ENCODE measurements at regions not wholly inside any gene's neighbourhood (a gene's known extent, or its start where the extent isn't known, plus 50 kb on each side); places are given as distances from the start of the nearest gene placed in this dataset.
"Not testable (repeated sequence)": the region's sequence is repeated elsewhere in the genome, so short reads cannot be mapped to it uniquely, and the experiment has no call there.

GRCh38 chr12:17097674-17098073, 491.7 kb upstream of the LMO3 start:
- in situ Hi-C loops (cut with HindIII; ENCODE audit: low pct_unique_long_range_greater_than_20kb, low sequenced_read_pairs) = no loop called here
- DNase-seq (ENCODE audit: low read depth, low spot score) = no peak

GRCh38 chr12:17084831-17085230, 478.9 kb upstream of the LMO3 start:
- no peak for DNase-seq (ENCODE audit: low read depth, low spot score)
- in situ Hi-C loops (cut with HindIII; ENCODE audit: low pct_unique_long_range_greater_than_20kb, low sequenced_read_pairs) = no loop called here

DNA sequence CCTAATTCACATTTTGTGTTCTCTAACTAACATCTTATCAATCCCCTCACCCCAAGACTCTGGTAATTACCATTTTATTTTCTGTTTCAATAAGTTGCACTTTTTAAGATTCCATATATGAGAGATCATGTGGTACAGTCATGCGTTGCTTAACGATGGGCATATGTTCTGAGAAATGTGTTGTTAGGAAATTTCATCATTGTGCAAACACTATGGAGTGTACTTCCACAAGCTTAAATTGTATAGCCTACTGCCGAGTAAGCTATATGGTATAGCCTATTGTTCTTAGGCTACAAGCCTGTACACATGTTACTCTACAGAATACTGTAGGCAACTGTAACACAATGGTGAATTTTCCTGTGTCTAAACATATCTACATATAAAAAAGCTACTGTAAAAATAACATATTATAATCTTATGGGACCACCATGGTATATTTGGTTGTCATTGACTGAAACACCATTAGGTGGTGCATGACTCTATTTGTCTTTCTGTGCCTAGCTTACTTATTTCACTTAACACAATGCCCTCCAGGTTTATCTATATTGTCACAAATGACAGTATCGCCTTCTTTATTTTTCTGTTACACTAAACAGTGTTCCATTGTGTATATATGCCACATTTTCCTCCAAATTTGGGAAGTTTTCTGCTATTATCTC, 473.4 kb upstream of the LMO3 start:
- peak; percentile 21 for DNase-seq (ENCODE audit: low read depth, low spot score)
- in situ Hi-C loops (cut with HindIII; ENCODE audit: low pct_unique_long_range_greater_than_20kb, low sequenced_read_pairs) = no loop called here

GRCh38 chr12:17077594-17077993, 471.6 kb upstream of the LMO3 start:
- in situ Hi-C loops (cut with HindIII; ENCODE audit: low pct_unique_long_range_greater_than_20kb, low sequenced_read_pairs) = no loop called here
- no peak for DNase-seq (ENCODE audit: low read depth, low spot score)

DNA sequence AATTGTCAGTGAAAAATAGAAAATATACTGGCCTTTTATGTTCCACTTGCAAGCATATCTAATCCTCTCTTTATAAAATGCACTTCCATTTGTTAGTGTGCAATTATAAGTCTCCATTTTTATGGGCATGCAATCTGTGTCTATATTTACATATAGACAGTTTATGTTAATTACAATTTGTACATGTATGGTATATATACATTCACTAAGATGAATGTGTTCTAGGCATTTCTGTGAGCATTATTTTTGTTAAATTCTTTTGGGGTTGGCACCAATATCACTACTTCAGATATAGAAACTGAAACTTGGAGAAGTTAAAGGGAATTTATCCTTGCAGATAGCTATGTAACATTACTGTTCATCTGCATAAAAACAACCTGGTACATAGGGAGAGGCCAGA, 470.8 kb upstream of the LMO3 start:
- no peak for DNase-seq (ENCODE audit: low read depth, low spot score)
- in situ Hi-C loops (cut with HindIII; ENCODE audit: low pct_unique_long_range_greater_than_20kb, low sequenced_read_pairs) = no loop called here

DNA sequence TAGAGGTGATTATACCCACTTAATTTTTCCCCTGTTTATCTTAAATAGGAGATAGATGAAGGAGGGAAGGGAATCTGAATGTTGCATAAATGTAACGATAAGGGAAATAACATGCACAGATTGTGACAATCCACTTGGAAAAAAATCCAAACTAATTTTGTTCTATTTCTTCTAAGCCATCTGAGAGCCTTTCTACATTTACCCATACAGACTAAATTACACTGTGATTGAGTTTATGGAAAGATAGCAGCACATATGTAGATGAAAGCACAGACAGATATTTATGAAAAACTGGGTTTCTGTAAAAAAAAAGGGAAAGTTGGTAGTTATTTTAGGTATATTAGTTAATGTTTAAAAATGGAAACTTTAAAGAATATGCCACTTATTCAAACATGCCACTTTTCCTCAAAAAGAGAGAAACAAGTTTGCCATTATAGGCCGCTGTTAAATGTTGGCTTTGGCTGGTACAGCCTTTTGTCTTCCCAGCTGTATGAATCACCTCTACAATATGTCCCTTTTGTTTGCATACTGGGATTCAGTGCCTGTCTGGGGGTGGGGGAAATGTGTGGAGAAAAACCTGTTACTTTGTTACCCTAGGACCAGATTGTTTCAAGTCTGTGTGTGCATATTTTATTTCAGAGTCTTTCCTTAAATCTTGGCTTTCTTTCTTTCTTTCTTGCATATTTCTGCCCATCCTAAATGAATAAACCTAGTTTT, 470.2 kb upstream of the LMO3 start:
- in situ Hi-C loops (cut with HindIII; ENCODE audit: low pct_unique_long_range_greater_than_20kb, low sequenced_read_pairs) = no loop called here
- DNase-seq (ENCODE audit: low read depth, low spot score) = no peak

- DNase-seq (ENCODE audit: low read depth, low spot score) = no peak
- in situ Hi-C loops (cut with HindIII; ENCODE audit: low pct_unique_long_range_greater_than_20kb, low sequenced_read_pairs) = no loop called here
Measured at GRCh38 chr12:17064834-17065233, 458.9 kb upstream of the LMO3 start.

DNA sequence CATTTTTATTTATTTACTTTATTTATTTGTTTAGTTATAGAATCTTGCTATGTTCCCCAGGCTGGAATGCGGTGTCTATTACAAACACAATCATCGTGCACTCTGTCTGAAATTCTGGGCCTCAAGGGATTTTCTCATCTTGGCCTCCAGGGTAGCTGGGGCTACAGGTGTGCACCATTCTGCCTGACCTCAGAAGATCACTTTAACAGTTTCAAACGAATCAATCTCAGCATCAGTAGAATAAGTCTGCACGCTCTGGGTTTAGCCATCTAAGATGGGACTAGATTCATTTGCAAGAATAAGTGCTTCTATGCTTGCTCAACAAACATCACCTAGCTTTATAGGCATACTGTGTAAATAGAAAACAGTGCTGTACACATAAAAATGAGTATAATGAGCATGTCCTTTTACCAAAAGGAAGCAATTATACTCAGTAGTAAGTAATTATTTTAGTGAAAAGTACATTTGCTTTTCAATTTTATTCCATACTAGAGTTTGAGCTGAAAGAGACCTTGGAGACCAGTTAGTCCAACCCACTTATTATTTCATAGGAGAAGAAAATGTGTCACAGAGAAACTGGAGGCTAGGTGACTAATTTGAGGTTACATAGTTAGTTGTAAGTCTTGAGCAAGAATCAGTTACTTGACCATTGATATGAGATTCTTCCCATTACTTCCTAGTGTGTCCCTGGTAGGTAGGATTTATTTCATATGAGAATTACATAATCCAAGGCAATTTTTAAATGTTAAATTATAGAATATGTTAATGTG, 456.5 kb upstream of the LMO3 start:
- in situ Hi-C loops (cut with HindIII; ENCODE audit: low pct_unique_long_range_greater_than_20kb, low sequenced_read_pairs) = no loop called here
- no peak for DNase-seq (ENCODE audit: low read depth, low spot score)

GRCh38 chr12:17060260-17060659, 454.3 kb upstream of the LMO3 start:
- in situ Hi-C loops (cut with HindIII; ENCODE audit: low pct_unique_long_range_greater_than_20kb, low sequenced_read_pairs) = no loop called here
- no peak for DNase-seq (ENCODE audit: low read depth, low spot score)

DNA sequence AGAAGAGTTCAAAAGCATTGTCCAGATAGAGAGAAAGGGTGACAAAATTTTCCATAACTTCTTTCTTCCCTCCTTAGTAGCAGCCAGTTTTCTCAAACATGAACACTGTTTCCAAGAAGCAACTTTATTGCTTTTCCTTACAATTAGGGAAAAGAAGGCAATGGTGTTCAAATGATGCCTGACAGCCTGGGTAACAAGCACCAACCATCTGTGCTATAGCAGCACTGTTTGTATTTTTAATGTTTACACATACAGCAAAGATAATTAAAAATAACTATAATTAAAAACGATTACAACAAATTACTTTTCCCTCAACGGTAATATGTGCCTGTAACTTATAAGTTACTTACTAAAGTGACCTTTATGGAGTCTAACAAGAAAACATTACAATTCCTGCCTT, 450.6 kb upstream of the LMO3 start:
- in situ Hi-C loops (cut with HindIII; ENCODE audit: low pct_unique_long_range_greater_than_20kb, low sequenced_read_pairs) = no loop called here
- DNase-seq (ENCODE audit: low read depth, low spot score) = no peak

- no peak for DNase-seq (ENCODE audit: low read depth, low spot score)
- in situ Hi-C loops (cut with HindIII; ENCODE audit: low pct_unique_long_range_greater_than_20kb, low sequenced_read_pairs) = no loop called here
Measured at GRCh38 chr12:17038923-17039322, 433.0 kb upstream of the LMO3 start.

DNA sequence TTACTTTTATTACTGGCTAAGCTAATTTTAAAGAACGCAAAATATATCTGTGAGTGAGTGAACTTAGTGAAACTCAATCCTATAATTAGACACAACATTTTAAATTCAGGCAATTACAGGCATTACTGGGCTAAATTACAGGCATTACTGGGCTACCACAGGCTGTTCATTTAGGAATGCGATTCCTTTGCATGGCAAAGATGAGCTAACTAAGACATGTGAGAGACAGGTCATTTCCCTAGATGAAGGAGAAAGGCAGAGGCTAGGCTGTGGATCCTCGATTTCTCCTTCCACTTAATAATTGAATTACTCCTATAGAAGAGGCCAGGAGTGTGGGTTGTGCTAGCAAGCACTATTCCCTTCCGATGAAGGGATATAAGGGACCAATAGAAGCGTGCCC, 429.4 kb upstream of the LMO3 start:
- in situ Hi-C loops (cut with HindIII; ENCODE audit: low pct_unique_long_range_greater_than_20kb, low sequenced_read_pairs) = no loop called here
- no peak for DNase-seq (ENCODE audit: low read depth, low spot score)

DNA sequence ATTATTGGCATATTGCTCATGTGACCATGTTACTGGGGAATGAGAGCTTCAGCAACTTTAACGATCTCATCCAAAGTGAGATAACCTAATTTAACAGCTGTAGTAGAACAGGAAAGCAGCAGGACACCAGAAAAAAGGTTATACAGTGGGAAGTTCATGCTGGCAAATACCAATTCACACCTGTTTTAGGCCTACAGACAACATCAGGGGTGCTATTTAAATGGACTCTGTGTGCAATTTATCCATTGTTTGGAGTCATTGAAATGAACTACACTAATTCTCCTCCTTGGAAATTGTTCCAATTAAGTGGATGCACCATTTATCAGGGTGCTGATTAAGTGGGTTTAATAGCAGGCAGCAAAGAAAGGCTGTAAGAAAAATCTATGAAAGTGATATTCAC, 424.4 kb upstream of the LMO3 start:
- DNase-seq (ENCODE audit: low read depth, low spot score) = no peak
- in situ Hi-C loops (cut with HindIII; ENCODE audit: low pct_unique_long_range_greater_than_20kb, low sequenced_read_pairs) = no loop called here

GRCh38 chr12:17028348-17028747, 422.4 kb upstream of the LMO3 start:
- in situ Hi-C loops (cut with HindIII; ENCODE audit: low pct_unique_long_range_greater_than_20kb, low sequenced_read_pairs) = no loop called here
- no peak for DNase-seq (ENCODE audit: low read depth, low spot score)

DNA sequence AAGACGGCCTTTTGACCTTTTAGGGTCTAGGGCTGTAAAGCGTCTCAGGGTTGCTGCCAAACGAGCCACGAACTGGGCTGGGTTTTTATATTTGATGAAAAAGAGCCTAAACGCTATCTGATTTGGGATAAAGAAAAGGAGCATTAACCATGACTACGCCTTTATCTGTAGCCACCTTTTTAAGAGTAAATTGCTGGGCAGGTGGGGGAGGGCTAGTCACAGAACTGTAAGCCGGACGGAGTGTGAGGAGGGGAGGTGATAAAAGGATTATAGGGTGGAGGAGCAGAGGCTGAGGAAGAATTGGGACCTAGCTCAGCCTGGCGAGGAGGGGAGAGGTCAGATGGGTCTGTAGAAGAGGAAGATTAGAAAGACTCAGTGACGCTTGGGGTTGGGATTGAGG, 419.5 kb upstream of the LMO3 start:
- DNase-seq (ENCODE audit: low read depth, low spot score); in situ Hi-C loops (cut with HindIII; ENCODE audit: low pct_unique_long_range_greater_than_20kb, low sequenced_read_pairs): not testable (repeated sequence)

DNA sequence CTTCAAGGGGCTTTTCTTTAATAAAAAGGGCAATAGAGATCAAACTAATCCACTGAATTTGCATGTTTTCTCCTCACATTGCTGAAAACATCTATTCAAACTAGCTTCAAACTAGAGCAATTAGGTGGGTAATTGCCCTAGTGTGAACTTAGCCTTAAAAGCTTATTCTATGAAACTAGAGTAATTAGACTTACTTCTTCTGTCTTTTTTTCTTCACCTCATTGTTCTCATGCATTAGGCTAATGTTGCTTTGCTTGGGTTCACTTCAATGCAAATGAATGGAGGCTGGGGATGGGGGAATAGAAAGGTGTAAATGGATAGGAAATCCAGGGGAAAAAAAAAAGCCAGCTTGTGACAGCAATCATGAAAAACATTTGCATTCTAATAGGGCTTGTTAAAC, 414.8 kb upstream of the LMO3 start:
- DNase-seq (ENCODE audit: low read depth, low spot score) = no peak
- in situ Hi-C loops (cut with HindIII; ENCODE audit: low pct_unique_long_range_greater_than_20kb, low sequenced_read_pairs) = no loop called here

DNA sequence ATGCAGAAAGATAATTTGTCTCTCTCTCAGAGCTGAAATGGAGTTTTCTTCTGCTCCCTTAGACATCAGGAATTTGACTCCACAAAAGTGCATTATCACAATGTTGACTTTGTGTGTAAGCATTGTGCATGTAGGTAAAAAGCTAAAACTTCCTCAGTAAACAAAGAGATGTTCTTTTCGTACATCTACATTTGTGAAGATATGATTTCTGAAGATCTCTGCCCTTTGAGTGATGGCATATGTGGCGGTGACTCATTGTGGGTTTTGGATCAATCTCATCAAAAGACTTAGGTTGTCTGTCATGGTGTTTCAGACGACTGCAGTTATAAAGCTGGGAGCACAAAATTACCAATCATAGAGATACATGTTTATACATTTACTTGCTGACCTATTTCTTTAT, 411.4 kb upstream of the LMO3 start:
- in situ Hi-C loops (cut with HindIII; ENCODE audit: low pct_unique_long_range_greater_than_20kb, low sequenced_read_pairs) = no loop called here
- no peak for DNase-seq (ENCODE audit: low read depth, low spot score)

- in situ Hi-C loops (cut with HindIII; ENCODE audit: low pct_unique_long_range_greater_than_20kb, low sequenced_read_pairs) = no loop called here
- DNase-seq (ENCODE audit: low read depth, low spot score) = no peak
Measured at GRCh38 chr12:17016116-17016864, 410.3 kb upstream of the LMO3 start.

Measured in SK-MEL-5 (cell line).